ENCODE measurements at regions not wholly inside any gene's neighbourhood (a gene's known extent, or its start where the extent isn't known, plus 50 kb on each side); places are given as distances from the start of the nearest gene placed in this dataset.

DNA sequence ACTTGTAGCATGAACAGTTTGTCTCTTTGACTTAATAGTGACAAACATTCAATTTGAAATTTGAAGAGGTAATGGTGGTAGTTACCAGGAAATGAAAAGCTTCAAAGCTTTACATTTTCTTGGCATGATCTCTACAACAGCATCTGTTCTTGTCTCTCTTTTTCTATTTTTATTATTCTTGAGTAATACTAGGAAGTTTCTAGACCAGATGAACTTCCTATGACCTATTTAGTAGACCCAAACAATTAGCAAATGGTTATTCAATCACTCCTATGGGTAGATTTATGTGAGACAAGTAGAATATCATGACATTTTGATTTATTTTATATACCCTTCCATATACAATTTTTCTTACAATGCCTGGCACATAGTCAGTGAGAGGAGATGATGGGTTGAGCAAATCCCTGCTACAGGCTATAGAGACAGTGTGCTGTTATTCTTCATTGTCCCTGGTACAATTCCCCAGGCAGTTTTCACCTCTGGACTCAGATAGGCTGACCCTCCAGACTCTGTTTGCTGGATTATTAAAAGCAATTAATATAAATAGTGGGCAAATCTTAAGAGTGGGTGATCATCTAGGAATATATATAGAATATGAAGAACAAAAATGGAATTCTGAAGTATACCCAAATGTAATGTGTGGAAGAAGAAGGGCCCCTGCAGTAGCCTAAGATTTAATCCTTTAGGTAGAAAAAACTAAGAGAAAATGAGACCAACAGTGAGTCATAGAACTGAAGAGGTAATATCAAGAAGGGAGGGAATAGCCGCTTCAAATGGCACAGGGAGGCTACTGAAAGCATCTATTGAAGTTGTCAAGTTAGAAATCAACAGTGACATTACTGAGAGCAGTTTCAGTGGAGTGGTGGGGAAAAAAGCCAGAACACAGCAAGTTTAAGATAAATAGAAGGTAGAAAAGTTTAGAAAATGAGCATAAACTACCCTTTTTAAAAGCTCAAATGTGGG, 512.0 kb downstream of the FOXG1 start:
- no peak overlapping the region for H2BK120ac ChIP-seq (ENCODE audit: low read depth, low read length, poor library complexity, severe bottlenecking)
- no peak overlapping the region for H3T11ph ChIP-seq (ENCODE audit: low read length)
- H4K20me1 ChIP-seq (ENCODE audit: control insufficient read depth, insufficient read depth, insufficient read length), result no peaks in the 10 kb centered on the region
- no peak overlapping the region for H3K9ac ChIP-seq (ENCODE audit: extremely low read depth, insufficient read length, low read length)
- no peak overlapping the region for H2AK5ac ChIP-seq (ENCODE audit: insufficient read length, low read length)
- no peaks in the 10 kb centered on the region for H3K27me3 Mint-ChIP-seq (ENCODE audit: low read depth)
- no peak overlapping the region for H2BK15ac ChIP-seq (ENCODE audit: low read depth, low read length)
- no peak overlapping the region for H4K8ac ChIP-seq (replicated peaks; ENCODE audit: insufficient read length, low read depth, low read length)
- H4K91ac ChIP-seq (ENCODE audit: insufficient read length, low read depth, low read length), result no peak overlapping the region
- H3K79me1 ChIP-seq (ENCODE audit: insufficient read depth, low read depth, low read length, poor library complexity, severe bottlenecking), result no peaks in the 10 kb centered on the region
- no peak overlapping the region for H2BK20ac ChIP-seq (ENCODE audit: low read depth, low read length, poor library complexity, severe bottlenecking)
- H3K79me2 ChIP-seq (ENCODE audit: insufficient read depth, low read length), result no peaks in the 10 kb centered on the region
- no peak overlapping the region for H3K14ac ChIP-seq (ENCODE audit: insufficient read depth, low read length)
- TF ChIP-seq, protein P1, sequence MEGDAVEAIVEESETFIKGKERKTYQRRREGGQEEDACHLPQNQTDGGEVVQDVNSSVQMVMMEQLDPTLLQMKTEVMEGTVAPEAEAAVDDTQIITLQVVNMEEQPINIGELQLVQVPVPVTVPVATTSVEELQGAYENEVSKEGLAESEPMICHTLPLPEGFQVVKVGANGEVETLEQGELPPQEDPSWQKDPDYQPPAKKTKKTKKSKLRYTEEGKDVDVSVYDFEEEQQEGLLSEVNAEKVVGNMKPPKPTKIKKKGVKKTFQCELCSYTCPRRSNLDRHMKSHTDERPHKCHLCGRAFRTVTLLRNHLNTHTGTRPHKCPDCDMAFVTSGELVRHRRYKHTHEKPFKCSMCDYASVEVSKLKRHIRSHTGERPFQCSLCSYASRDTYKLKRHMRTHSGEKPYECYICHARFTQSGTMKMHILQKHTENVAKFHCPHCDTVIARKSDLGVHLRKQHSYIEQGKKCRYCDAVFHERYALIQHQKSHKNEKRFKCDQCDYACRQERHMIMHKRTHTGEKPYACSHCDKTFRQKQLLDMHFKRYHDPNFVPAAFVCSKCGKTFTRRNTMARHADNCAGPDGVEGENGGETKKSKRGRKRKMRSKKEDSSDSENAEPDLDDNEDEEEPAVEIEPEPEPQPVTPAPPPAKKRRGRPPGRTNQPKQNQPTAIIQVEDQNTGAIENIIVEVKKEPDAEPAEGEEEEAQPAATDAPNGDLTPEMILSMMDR (conservative IDR thresholded peaks at IDR 0.05), result no peak
- DNase-seq, result no peak
- no peak overlapping the region for H2BK12ac ChIP-seq (ENCODE audit: insufficient read length, low read depth, low read length)
- no peak overlapping the region for H4K5ac ChIP-seq (ENCODE audit: insufficient read length, low read depth, low read length)
- no peaks in the 10 kb centered on the region for H3K23me2 ChIP-seq (ENCODE audit: insufficient read length, low read depth, low read length, poor library complexity, severe bottlenecking)
- H3K4me2 ChIP-seq (ENCODE audit: insufficient read depth, insufficient read length, low read length), result no peak overlapping the region
- no CpG with 5 or more reads among the region's 1 CpG for WGBS (ENCODE audit: extremely low coverage, insufficient read length, low lambda C conversion rate)
- no peak overlapping the region for H3K18ac ChIP-seq (ENCODE audit: insufficient read length, low read depth, low read length)
- H3K9me3 Mint-ChIP-seq, result no peaks in the 10 kb centered on the region
- no peak overlapping the region for H3K4me3 Mint-ChIP-seq
- H3K23ac ChIP-seq (ENCODE audit: insufficient read length, low read depth, low read length), result no peak overlapping the region
- no peak overlapping the region for H3K27ac ChIP-seq (ENCODE audit: insufficient read length, low read depth, low read length)
- H3K27me3 ChIP-seq (ENCODE audit: insufficient read depth, low read length), result no peaks in the 10 kb centered on the region
- H3K4me1 ChIP-seq (ENCODE audit: insufficient read depth, low read length), result no peaks in the 10 kb centered on the region
- no peak overlapping the region for H3K56ac ChIP-seq (ENCODE audit: insufficient read length, low read depth, low read length)
- H3K4ac ChIP-seq (ENCODE audit: low read depth, low read length), result no peak overlapping the region
- H3K4me1 Mint-ChIP-seq, result no peaks in the 10 kb centered on the region
- peaks cover 0 to 9% (median 0%) of the 10 kb centered on the region in 3 experiments; a peak in 1 of 7 replicates for H3K36me3 Mint-ChIP-seq (ENCODE audit: insufficient read depth in 1 of 3, low read depth in 3 of 3)
- no peak overlapping the region for H2BK5ac ChIP-seq (ENCODE audit: insufficient read length, low read length)
- no peaks in the 10 kb centered on the region for H3K9me3 ChIP-seq (ENCODE audit: control insufficient read depth, low read depth, low read length)
- H2AFZ ChIP-seq (ENCODE audit: low read length), result no peak overlapping the region
- H3K27ac Mint-ChIP-seq, result no peak overlapping the region

Data from H9 (cell line).